HG02571 (cell line): ENCODE measurements at regions not wholly inside any gene's neighbourhood (a gene's known extent, or its start where the extent isn't known, plus 50 kb on each side); places are given as distances from the start of the nearest gene placed in this dataset.
"Not testable (repeated sequence)": the region's sequence is repeated elsewhere in the genome, so short reads cannot be mapped to it uniquely, and the experiment has no call there.

ENCODE experiments used
- ATAC-seq: cut with Tn5 transposase; IDR thresholded peaks from one replicate; pipeline ENCODE4 v1.9.1; 2021; ENCODE audit warnings: mild to moderate bottlenecking, moderate library complexity; ENCODE audit not compliant: unreplicated experiment

DNA sequence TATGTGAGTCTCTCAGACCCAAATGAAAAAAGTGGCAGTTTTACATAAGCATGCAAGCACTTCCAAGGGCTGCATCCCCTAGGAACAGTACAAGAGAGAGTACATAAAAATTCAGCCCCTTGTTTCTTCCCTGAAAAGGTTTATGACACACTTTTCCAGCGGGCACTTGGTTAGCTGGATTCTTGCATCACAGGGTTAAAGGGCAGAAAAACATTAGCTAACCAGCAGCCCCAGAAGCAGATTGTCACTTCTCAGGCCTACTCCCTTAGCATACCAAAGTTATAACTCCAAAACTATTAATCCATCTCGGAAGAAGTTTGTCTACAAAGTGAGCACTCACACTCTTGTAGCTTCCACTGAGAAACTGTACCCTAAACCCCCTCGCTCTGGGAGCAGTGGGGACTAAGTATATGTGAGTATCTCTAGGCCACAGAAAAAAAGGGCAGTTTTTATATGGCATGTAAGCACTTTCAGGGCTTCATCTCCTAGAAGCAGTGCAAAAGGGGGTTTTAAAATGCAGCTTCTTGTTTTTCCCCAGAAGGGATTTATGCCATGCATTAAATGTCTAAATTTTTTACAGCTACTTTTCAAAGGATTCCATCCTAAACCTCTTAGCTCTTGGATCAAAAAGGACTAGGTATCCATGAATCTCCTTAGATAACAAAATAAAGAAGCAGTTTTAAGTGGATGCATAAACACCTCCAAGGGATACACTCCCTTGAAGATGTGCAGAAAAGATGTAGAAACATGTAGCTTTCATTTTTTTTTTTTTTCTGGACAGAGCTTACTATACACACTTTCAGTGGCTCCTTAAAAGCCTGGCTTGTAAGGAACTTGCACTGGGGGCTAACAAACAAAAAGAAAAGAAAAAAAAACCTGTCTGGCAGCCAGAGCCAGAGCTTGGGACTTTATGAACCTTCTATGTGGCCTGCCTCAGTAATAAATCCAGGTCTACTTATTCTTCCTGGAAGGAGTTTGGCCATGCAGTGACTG lies 956.7 kb downstream of the CCSER2 start:
- ATAC-seq = no peak

DNA sequence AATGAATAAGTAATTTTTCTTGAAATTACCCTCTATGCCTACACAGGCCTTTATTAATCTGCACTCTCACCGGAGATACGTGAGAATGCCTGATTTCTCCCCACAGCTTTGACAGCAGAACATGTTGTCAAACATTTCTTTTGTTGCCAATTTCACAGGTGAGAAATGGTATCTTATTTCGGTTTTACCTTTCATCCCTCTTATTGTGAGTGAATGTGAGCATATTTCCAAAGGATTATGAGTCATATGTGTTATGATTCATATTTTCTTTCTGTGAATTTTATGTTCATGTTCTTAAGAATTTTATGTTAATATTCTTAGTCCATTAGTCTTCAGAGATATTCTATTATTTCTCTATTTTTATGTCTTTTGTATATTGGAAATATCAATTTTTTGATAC lies 965.1 kb downstream of the CCSER2 start:
- no peak for ATAC-seq

- no peak for ATAC-seq
These were observed 983.4 kb downstream of the CCSER2 start for GRCh38 chr10:85311613-85312337.

- ATAC-seq = no peak
These were observed 987.3 kb downstream of the CCSER2 start for GRCh38 chr10:85315657-85316056.

DNA sequence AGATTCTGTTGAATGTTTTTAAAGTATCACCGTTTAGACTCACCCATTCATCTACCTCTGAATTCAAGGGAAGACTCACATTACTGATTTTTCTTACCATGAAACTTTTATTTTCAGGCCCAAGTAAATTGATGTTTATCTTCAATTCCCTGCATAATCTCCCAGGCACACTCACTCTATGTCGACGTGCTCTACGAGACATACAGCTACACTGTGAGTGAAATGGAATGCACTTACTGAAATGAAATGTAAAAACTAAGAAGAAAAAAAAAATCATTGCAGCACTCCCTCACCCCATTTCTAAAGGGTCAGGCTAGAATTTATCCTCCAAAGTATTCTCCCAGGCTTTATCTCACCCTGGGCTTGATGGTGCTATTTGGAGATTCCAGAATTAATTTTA lies 987.9 kb downstream of the CCSER2 start:
- no peak for ATAC-seq

- ATAC-seq = no peak
These were observed 989.4 kb downstream of the CCSER2 start for GRCh38 chr10:85317827-85318226.

GRCh38 chr10:85318809-85319807 lies 990.7 kb downstream of the CCSER2 start:
- ATAC-seq = no peak

DNA sequence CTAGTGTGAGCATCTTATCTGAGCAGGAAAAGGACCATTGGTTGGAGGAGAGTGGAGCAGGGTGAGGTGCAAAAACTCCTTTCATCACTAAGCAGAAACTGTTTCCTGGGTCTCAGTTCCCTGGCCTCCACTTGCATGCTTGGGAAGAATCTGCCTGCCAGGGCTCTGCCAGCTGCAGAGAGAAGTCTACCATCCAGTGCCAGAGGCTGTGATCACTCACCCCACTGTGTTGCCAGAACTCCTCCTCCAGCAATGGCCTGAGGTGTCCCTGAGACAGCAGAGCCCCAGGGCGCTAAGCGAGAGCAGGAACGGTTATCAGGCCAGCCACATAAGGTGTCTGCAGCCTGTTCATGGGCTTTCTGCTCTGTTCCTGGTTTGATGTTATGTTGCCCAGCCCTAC lies 991.4 kb downstream of the CCSER2 start:
- ATAC-seq = no peak

- ATAC-seq = no peak
These were observed 1005.2 kb downstream of the CCSER2 start for GRCh38 chr10:85333594-85333993.

- no peak for ATAC-seq
These were observed 1004.2 kb downstream of the GRID1 start for GRCh38 chr10:85362401-85362800.

DNA sequence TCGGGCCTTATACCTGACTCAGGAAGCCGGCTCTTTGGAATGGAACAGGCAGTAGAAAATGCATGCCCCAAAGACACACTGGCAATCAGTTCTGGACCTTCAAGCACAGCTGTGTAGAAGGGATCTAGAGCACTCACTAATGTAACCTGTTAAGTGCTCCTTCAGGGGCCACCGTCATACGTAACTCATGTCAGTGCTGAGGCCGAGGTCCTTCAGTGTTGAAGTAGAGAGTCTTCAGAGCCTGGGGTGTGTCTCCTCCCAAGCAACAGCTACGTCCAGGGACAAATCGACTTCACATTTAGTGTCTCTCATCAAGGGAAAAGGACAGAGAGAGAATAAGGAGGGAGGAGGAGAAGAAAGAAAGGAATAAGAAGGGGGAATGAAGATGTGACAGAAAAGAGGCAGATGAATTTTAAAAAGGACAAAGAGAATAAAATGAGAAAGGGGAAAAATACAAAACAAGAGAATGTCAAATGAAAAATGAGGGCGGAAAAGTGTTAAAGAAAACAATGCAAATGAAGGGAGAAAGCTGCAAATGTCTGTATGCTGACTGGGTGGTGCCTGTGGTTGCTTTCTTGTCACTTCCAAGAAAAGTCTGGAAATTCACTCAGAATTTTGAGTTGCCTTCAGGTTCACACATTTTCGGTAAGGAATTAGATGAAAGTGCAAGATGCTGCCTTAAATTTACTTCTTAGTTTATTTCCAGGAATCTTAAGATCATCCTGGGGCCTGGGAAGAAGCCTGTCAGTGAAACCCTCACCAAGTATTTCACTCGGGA lies 989.4 kb downstream of the GRID1 start:
- ATAC-seq = no peak

DNA sequence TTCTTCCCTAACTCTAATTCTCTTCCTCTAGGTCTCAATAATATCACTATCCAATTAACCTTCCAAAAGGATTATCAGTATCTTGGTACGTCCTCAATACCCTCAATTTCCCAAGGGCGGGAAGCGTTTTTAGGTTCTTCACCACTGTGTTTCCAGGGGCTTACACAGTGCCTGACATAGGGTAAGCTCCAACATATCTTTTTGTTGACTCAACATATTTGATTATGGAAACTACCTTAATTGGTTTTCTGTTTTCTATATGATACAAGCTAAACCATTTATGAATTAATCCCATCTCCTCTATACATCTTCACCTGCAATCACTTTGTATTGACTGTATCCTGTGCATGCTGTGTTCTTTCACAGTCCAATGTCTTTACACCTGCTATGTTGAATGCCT lies 987.3 kb downstream of the GRID1 start:
- ATAC-seq = no peak

DNA sequence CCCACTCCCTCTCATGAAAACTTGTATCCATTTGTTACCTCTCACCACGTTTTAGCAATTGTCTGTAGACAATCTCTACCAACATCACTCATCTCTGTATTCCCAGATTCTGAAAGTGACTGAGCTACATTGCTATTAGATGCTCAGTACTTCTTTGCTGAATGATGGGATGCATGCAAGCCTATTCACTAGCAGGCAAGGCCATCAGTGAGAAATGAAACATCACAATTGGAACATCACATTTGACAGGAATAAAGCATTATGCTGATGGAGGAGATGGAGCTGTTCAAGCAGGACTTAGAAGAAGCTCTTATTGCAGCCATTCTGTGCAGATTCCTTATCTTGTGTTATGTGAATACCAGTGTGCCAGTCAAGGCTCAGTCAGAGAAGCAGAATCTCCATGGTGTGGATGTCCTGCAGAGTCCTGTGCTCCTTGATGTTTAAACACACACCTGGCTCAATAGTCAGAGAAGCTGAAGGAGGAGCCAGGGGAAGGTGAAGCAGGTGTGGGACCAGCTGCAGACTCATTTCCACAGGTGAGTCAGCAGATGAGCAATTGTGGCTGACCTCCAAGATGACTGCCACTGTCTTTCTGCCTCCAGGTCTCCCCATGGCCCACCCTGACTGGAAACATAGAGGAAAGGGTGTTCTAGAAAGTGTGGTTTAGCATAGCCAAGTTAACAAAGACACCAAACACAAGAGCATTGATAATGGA lies 965.5 kb downstream of the GRID1 start:
- no peak for ATAC-seq

- ATAC-seq = no peak
These were observed 964.1 kb downstream of the GRID1 start for GRCh38 chr10:85402541-85402940.

DNA sequence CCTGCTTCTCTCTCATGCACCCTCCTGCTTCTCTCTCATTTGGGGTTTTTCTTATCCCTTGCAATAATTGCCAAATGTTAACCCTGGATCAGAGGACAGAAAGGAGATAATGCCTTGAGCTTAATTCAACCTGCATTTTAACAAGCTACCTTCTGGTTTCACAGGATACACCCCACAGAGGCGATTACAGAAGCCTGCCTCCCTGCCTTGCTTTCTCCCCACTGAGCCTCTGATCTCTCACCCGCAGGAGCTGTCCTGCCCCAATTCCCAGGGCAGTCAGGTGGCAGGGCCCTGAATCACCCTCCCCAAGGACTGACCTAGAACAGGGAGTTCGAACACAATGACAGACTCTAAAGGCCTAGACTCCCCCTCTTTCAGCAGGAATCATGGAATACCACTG lies 959.5 kb downstream of the GRID1 start:
- no peak for ATAC-seq

DNA sequence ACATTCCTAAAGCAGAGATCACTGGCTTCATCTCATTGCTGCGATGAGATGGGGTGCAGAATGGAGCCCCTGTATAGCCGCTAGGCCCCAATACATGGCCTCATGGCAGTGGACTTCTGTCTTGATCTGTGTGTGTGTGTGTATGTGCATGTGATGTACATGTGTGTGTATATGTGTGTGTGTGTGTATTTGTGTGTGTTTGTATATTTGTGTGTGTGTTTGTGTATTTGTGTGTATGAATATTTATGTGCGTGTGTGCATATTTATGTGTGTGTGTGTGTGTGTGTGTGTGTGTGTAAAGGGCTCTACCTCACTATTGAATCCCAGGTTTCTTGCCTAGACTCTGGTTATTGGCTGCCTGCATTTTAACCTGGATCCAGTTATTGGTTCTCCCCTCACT lies 958.2 kb downstream of the GRID1 start:
- ATAC-seq = no peak

DNA sequence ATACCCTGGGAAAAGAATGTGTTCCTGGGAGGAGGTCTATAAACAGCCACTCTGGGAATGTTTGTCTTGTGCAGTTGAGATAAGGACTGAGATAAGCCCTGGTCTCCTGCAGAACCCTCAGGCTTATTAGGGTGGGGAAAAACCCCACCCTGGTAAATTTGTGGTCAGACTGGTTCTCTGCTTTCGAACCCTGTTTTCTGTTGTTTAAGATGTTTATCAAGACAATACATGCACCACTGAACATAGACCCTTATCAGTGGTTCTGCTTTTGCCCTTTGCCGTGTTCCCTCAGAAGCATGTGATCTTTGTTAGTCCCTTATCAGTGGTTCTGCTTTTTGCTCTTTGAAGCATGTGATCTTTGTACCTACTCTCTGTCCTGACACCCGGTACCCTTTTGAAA lies 956.0 kb downstream of the GRID1 start:
- not testable (repeated sequence) for ATAC-seq

- ATAC-seq = no peak
These were observed 953.0 kb downstream of the GRID1 start for GRCh38 chr10:85413570-85413969.

DNA sequence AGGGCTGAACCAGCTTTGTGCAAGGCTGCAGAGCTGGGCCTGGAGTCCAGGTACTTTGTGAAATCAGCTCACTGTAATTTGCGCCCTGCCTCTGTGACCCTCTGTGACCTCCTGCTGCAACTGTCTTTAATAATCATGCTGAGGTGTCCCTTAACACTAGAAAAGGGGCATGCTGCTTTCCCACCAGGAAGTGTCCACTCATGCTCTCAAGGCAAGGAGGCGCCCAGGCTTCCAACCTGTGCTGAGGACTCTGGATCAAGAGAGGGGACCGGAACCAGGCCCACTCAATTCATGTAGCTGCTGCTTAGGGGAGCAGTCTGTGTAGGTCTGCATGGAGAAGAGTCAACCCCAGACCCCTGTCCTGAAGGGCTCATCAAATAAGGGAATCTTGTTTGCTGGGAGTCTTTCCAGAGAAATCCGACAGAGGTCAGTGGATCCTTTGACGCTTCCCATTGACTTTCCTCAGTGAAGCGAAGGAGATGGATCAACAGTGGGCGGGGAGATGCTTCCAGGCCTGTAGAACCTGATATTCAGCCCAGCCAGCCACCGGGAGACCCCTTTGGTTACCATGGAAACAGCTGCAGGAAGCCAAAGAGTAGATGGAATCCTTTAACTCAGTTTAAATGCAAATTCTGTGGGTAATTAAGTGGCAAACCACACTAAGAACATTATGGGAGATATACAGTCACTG lies 945.9 kb downstream of the GRID1 start:
- ATAC-seq = no peak
